ENCODE measurements at regions not wholly inside any gene's neighbourhood (a gene's known extent, or its start where the extent isn't known, plus 50 kb on each side); places are given as distances from the start of the nearest gene placed in this dataset.

DNA sequence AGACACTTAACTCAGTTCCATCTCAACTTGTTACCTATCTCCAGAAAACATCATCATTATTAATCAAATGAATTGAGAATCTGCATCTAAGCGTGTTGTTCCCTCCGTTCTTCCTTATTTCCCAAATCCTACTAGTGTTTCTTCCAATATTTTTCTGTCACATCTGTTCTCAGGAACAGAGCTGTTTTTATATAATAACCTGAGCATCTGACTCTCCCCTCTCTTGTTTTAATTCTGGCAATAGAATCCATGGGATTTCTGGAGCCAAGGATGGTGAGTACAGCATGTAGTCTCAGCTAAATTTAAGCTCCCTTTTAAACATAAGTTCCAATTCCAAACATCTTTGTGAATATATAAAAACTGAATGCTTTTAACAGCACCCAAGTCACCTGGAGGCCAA is 558.3 kb downstream of the DTWD2 start:
- TF ChIP-seq CTCF (optimal IDR thresholded peaks at IDR 0.05 in 1 of 3, IDR thresholded peaks at IDR 0.05 in 1 of 3, conservative IDR thresholded peaks at IDR 0.05 in 1 of 3; ENCODE audit: extremely low read depth in 1 of 3, insufficient read depth in 2 of 3, low read length in 3 of 3) (no peak), EZH2 (IDR thresholded peaks at IDR 0.05; ENCODE audit: low read length) (no peak)

Measured in keratinocyte (primary cell).